ENCODE measurements at regions not wholly inside any gene's neighbourhood (a gene's known extent, or its start where the extent isn't known, plus 50 kb on each side); places are given as distances from the start of the nearest gene placed in this dataset.

- H3K27ac ChIP-seq (ENCODE audit: low read length): no peak overlapping the region
- H3K36me3 ChIP-seq (ENCODE audit: low read depth, low read length): no peaks in the 10 kb centered on the region; the same call in 1 of the 2 replicates
- H4K20me1 ChIP-seq (ENCODE audit: low read length): no peaks in the 10 kb centered on the region
- H3K27me3 ChIP-seq (ENCODE audit: low read length): no peaks in the 10 kb centered on the region
- ATAC-seq (peak; percentile 64; the same call in 1 of the 2 replicates), DNase-seq (peak; percentile 60)
- H3F3A ChIP-seq (ENCODE audit: low read length, unreplicated experiment): no peaks in the 10 kb centered on the region
- H3K4me1 ChIP-seq (ENCODE audit: insufficient read depth, low read length): no peaks in the 10 kb centered on the region
- H3K9ac ChIP-seq (ENCODE audit: low read length): no peak overlapping the region
- H3K79me2 ChIP-seq (ENCODE audit: low read length): no peaks in the 10 kb centered on the region
- no TSS peak for BruUV-seq (replicated peaks)
- peaks cover 10% of the 10 kb centered on the region; the same call in 1 of the 2 replicates for H3K9me3 ChIP-seq (ENCODE audit: low read length)
- intact Hi-C loops (cut with micrococcal nuclease): loop anchor here (5.0 kb wide), 1 partner anchor 63 kb away; no protein-coding TSS in a partner anchor
- H3K4me3 ChIP-seq (ENCODE audit: low read length): no peak overlapping the region
- TF ChIP-seq EZH2phosphoT487 (IDR thresholded peaks at IDR 0.05; ENCODE audit: borderline replicate concordance, low read length) (no peak), CTCF (conservative IDR thresholded peaks at IDR 0.05; ENCODE audit: low read depth, low read length) (peak; percentile 58), EZH2 (IDR thresholded peaks at IDR 0.05; ENCODE audit: low read length, unreplicated experiment) (no peak)
- no peaks in the 10 kb centered on the region for H3K9me2 ChIP-seq (replicated peaks; ENCODE audit: low read length)
- no peak overlapping the region for H3K4me2 ChIP-seq (ENCODE audit: low read length)
- H2AFZ ChIP-seq (ENCODE audit: low read length): no peak overlapping the region
- ChIA-PET POLR2A (ENCODE audit: unreplicated experiment) (no interaction called here), CTCF (interaction anchor here (0.7 kb wide), 1 partner anchor 66 kb away, joined by 3 read pairs; no protein-coding TSS in a partner anchor)
Observed at GRCh38 chr5:173395257-173395932, 67.2 kb upstream of the STC2 start.

- Histone ChIP-seq H3K36me3 (ENCODE audit: low read depth, low read length) (no peaks in the 10 kb centered on the region; the same call in 1 of the 2 replicates), H3K79me2 (ENCODE audit: low read length) (no peaks in the 10 kb centered on the region), H3K9me3 (ENCODE audit: low read length) (peaks cover 10% of the 10 kb centered on the region; the same call in 1 of the 2 replicates), H3K4me2 (ENCODE audit: low read length) (no peak overlapping the region), H3K9ac (ENCODE audit: low read length) (no peak overlapping the region), H3K4me1 (ENCODE audit: insufficient read depth, low read length) (no peaks in the 10 kb centered on the region), H3K27ac (ENCODE audit: low read length) (no peak overlapping the region), H4K20me1 (ENCODE audit: low read length) (no peaks in the 10 kb centered on the region), H3K27me3 (ENCODE audit: low read length) (no peaks in the 10 kb centered on the region), H2AFZ (ENCODE audit: low read length) (no peak overlapping the region), H3K4me3 (ENCODE audit: low read length) (no peak overlapping the region), H3F3A (ENCODE audit: low read length, unreplicated experiment) (no peaks in the 10 kb centered on the region), H3K9me2 (replicated peaks; ENCODE audit: low read length) (no peaks in the 10 kb centered on the region)
- TF ChIP-seq EZH2phosphoT487 (IDR thresholded peaks at IDR 0.05; ENCODE audit: borderline replicate concordance, low read length): no peak
- TF ChIP-seq CTCF (conservative IDR thresholded peaks at IDR 0.05; ENCODE audit: low read depth, low read length): no peak
- no peak for TF ChIP-seq EZH2 (IDR thresholded peaks at IDR 0.05; ENCODE audit: low read length, unreplicated experiment)
- CTCF ChIA-PET: no interaction called here
- ATAC-seq (no peak), DNase-seq (no peak)
- BruUV-seq (replicated peaks): no TSS peak
- POLR2A ChIA-PET (ENCODE audit: unreplicated experiment): no interaction called here
- intact Hi-C loops (cut with micrococcal nuclease): loop anchor here (5.0 kb wide), 1 partner anchor 62 kb away; no protein-coding TSS in a partner anchor
Observed at GRCh38 chr5:173394701-173395100, 66.5 kb upstream of the STC2 start.

- CTCF ChIA-PET: no interaction called here
- H2AFZ ChIP-seq (ENCODE audit: low read length): no peak overlapping the region
- H3K9ac ChIP-seq (ENCODE audit: low read length): no peak overlapping the region
- POLR2A ChIA-PET (ENCODE audit: unreplicated experiment): no interaction called here
- ATAC-seq: no peak
- no peak for DNase-seq
- no peaks in the 10 kb centered on the region for H3K9me2 ChIP-seq (replicated peaks; ENCODE audit: low read length)
- no peaks in the 10 kb centered on the region for H3K79me2 ChIP-seq (ENCODE audit: low read length)
- H3K27ac ChIP-seq (ENCODE audit: low read length): no peak overlapping the region
- intact Hi-C loops (cut with micrococcal nuclease): no loop called here
- H3F3A ChIP-seq (ENCODE audit: low read length, unreplicated experiment): no peaks in the 10 kb centered on the region
- no peaks in the 10 kb centered on the region for H3K27me3 ChIP-seq (ENCODE audit: low read length)
- H4K20me1 ChIP-seq (ENCODE audit: low read length): no peaks in the 10 kb centered on the region
- H3K4me1 ChIP-seq (ENCODE audit: insufficient read depth, low read length): no peaks in the 10 kb centered on the region
- TF ChIP-seq EZH2phosphoT487 (IDR thresholded peaks at IDR 0.05; ENCODE audit: borderline replicate concordance, low read length) (no peak), EZH2 (IDR thresholded peaks at IDR 0.05; ENCODE audit: low read length, unreplicated experiment) (no peak), CTCF (conservative IDR thresholded peaks at IDR 0.05; ENCODE audit: low read depth, low read length) (no peak)
- H3K4me2 ChIP-seq (ENCODE audit: low read length): no peak overlapping the region
- H3K9me3 ChIP-seq (ENCODE audit: low read length): peaks cover 10% of the 10 kb centered on the region; the same call in 1 of the 2 replicates
- H3K4me3 ChIP-seq (ENCODE audit: low read length): no peak overlapping the region
- no TSS peak for BruUV-seq (replicated peaks)
- no peaks in the 10 kb centered on the region; the same call in 1 of the 2 replicates for H3K36me3 ChIP-seq (ENCODE audit: low read depth, low read length)
Observed at GRCh38 chr5:173392172-173392571, 64.0 kb upstream of the STC2 start.

All from PC-3 (cell line).